ENCODE measurements at regions not wholly inside any gene's neighbourhood (a gene's known extent, or its start where the extent isn't known, plus 50 kb on each side); places are given as distances from the start of the nearest gene placed in this dataset.

GRCh38 chr4:35493977-35494376 is 750.3 kb downstream of the ARAP2 start:
- DNase-seq = no peak

- DNase-seq = no peak
Measured at GRCh38 chr4:35494955-35495354, 749.4 kb downstream of the ARAP2 start.

- no peak for DNase-seq
Measured at GRCh38 chr4:35500812-35501211, 743.5 kb downstream of the ARAP2 start.

- DNase-seq = no peak
Measured at GRCh38 chr4:35503435-35503834, 740.9 kb downstream of the ARAP2 start.

- DNase-seq = no peak
Measured at GRCh38 chr4:35506161-35506560, 738.2 kb downstream of the ARAP2 start.

GRCh38 chr4:35511851-35512250 is 732.5 kb downstream of the ARAP2 start:
- DNase-seq = no peak

GRCh38 chr4:35516102-35516501 is 728.2 kb downstream of the ARAP2 start:
- no peak for DNase-seq

- DNase-seq = no peak
Measured at GRCh38 chr4:35520059-35520458, 724.3 kb downstream of the ARAP2 start.

- DNase-seq = no peak
Measured at GRCh38 chr4:35521682-35522081, 722.6 kb downstream of the ARAP2 start.

- no peak for DNase-seq
Measured at GRCh38 chr4:35525192-35525978, 718.9 kb downstream of the ARAP2 start.

GRCh38 chr4:35526456-35526855 is 717.9 kb downstream of the ARAP2 start:
- DNase-seq = no peak

- no peak for DNase-seq
Measured at GRCh38 chr4:35534962-35535361, 709.4 kb downstream of the ARAP2 start.

GRCh38 chr4:35538807-35539206 is 705.5 kb downstream of the ARAP2 start:
- no peak for DNase-seq

- no peak for DNase-seq
Measured at GRCh38 chr4:35539404-35540055, 704.8 kb downstream of the ARAP2 start.

- DNase-seq = no peak
Measured at GRCh38 chr4:35541146-35541887, 703.0 kb downstream of the ARAP2 start.

- DNase-seq = no peak
Measured at GRCh38 chr4:35541888-35542213, 702.5 kb downstream of the ARAP2 start.

- no peak for DNase-seq
Measured at GRCh38 chr4:35548921-35549320, 695.4 kb downstream of the ARAP2 start.

GRCh38 chr4:35556387-35556786 is 687.9 kb downstream of the ARAP2 start:
- no peak for DNase-seq

GRCh38 chr4:35559559-35560365 is 684.6 kb downstream of the ARAP2 start:
- DNase-seq = no peak

- DNase-seq = no peak
Measured at GRCh38 chr4:35562861-35563260, 681.5 kb downstream of the ARAP2 start.

- no peak for DNase-seq
Measured at GRCh38 chr4:35565640-35566039, 678.7 kb downstream of the ARAP2 start.

GRCh38 chr4:35591035-35591434 is 653.3 kb downstream of the ARAP2 start:
- no peak for DNase-seq

- no peak for DNase-seq
Measured at GRCh38 chr4:35604252-35604651, 640.1 kb downstream of the ARAP2 start.
